ENCODE measurements at regions not wholly inside any gene's neighbourhood (a gene's known extent, or its start where the extent isn't known, plus 50 kb on each side); places are given as distances from the start of the nearest gene placed in this dataset.

GRCh38 chr12:69129564-69129963, 109.8 kb upstream of the CPSF6 start:
- Histone ChIP-seq H3K27me3 (ENCODE audit: insufficient read depth, low read length) (no peaks in the 10 kb centered on the region), H3K4me2 (ENCODE audit: low read length) (no peak overlapping the region), H4K20me1 (ENCODE audit: insufficient read depth, low read length) (no peaks in the 10 kb centered on the region), H3K9ac (ENCODE audit: low read length) (no peak overlapping the region), H3K79me2 (ENCODE audit: insufficient read depth, low read length) (no peaks in the 10 kb centered on the region), H3K9me3 (ENCODE audit: insufficient read depth, low read depth, low read length) (no peaks in the 10 kb centered on the region), H2AFZ (ENCODE audit: low read depth, low read length) (no peak overlapping the region), H3K4me3 (ENCODE audit: insufficient read depth, low read depth, low read length) (no peak overlapping the region), H3K4me1 (ENCODE audit: insufficient read depth, low read length) (no peaks in the 10 kb centered on the region), H3K27ac (ENCODE audit: low read depth, low read length) (no peak overlapping the region), H3K36me3 (ENCODE audit: insufficient read depth, low read length) (no peaks in the 10 kb centered on the region)
- no peak for FAIRE-seq
- TF ChIP-seq EZH2 (IDR thresholded peaks at IDR 0.05; ENCODE audit: insufficient read depth, low read length) (no peak), CTCF (IDR thresholded peaks at IDR 0.05; ENCODE audit: insufficient read depth, low read depth, low read length) (no peak)
- Mint-ChIP-seq H3K4me3 (ENCODE audit: unreplicated experiment) (no peak overlapping the region), H3K27ac (ENCODE audit: unreplicated experiment) (no peak overlapping the region), H3K27me3 (ENCODE audit: low read depth, unreplicated experiment) (peaks cover 25% of the 10 kb centered on the region), H3K4me1 (ENCODE audit: low read depth, unreplicated experiment) (peaks cover 4% of the 10 kb centered on the region), H3K9me3 (ENCODE audit: unreplicated experiment) (no peaks in the 10 kb centered on the region), H3K36me3 (ENCODE audit: low read depth, unreplicated experiment) (no peaks in the 10 kb centered on the region)
- DNase-seq (ENCODE audit: low read depth), result no peak

- no peak for FAIRE-seq
- peaks cover 20% of the 10 kb centered on the region for H3K27me3 Mint-ChIP-seq (ENCODE audit: low read depth, unreplicated experiment)
- no peak overlapping the region for H3K9ac ChIP-seq (ENCODE audit: low read length)
Observed at GRCh38 chr12:69130064-69130463, 109.3 kb upstream of the CPSF6 start.

More at GRCh38 chr12:69130064-69130463, 109.3 kb upstream of the CPSF6 start:
- Histone ChIP-seq H3K27ac (ENCODE audit: low read depth, low read length) (no peak overlapping the region), H3K27me3 (ENCODE audit: insufficient read depth, low read length) (no peaks in the 10 kb centered on the region), H3K4me3 (ENCODE audit: insufficient read depth, low read depth, low read length) (no peak overlapping the region), H4K20me1 (ENCODE audit: insufficient read depth, low read length) (no peaks in the 10 kb centered on the region), H3K79me2 (ENCODE audit: insufficient read depth, low read length) (no peaks in the 10 kb centered on the region), H3K36me3 (ENCODE audit: insufficient read depth, low read length) (no peaks in the 10 kb centered on the region), H3K4me1 (ENCODE audit: insufficient read depth, low read length) (no peaks in the 10 kb centered on the region), H2AFZ (ENCODE audit: low read depth, low read length) (no peak overlapping the region), H3K9me3 (ENCODE audit: insufficient read depth, low read depth, low read length) (no peaks in the 10 kb centered on the region), H3K4me2 (ENCODE audit: low read length) (no peak overlapping the region)
- Mint-ChIP-seq H3K27ac (ENCODE audit: unreplicated experiment) (no peak overlapping the region), H3K9me3 (ENCODE audit: unreplicated experiment) (no peaks in the 10 kb centered on the region), H3K36me3 (ENCODE audit: low read depth, unreplicated experiment) (no peaks in the 10 kb centered on the region), H3K4me1 (ENCODE audit: low read depth, unreplicated experiment) (peaks cover 4% of the 10 kb centered on the region), H3K4me3 (ENCODE audit: unreplicated experiment) (no peak overlapping the region)
- no peak for DNase-seq (ENCODE audit: low read depth)
- TF ChIP-seq EZH2 (IDR thresholded peaks at IDR 0.05; ENCODE audit: insufficient read depth, low read length) (no peak), CTCF (IDR thresholded peaks at IDR 0.05; ENCODE audit: insufficient read depth, low read depth, low read length) (peak; percentile 9)
